ENCODE measurements at regions not wholly inside any gene's neighbourhood (a gene's known extent, or its start where the extent isn't known, plus 50 kb on each side); places are given as distances from the start of the nearest gene placed in this dataset.
"Not testable (repeated sequence)": the region's sequence is repeated elsewhere in the genome, so short reads cannot be mapped to it uniquely, and the experiment has no call there.

DNA sequence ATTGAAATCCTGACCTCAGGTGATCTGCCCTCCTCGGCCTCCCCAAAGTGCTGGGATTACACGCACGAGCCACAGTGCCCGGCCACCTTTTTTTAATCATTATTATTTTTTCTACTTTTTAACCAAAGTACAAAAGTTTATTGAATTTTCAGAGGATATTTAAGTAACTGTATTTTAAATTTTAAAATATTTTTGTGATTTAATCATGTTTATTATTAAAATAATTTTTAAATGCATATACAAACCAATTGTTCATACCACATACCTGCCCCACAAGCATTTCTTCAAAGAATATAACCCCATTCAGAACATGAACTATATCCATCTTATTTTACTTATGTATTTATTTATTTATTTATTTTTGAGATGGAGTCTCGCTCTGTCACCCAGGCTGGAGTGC lies 163.6 kb upstream of the MAP2 start:
- TF ChIP-seq, protein P1, sequence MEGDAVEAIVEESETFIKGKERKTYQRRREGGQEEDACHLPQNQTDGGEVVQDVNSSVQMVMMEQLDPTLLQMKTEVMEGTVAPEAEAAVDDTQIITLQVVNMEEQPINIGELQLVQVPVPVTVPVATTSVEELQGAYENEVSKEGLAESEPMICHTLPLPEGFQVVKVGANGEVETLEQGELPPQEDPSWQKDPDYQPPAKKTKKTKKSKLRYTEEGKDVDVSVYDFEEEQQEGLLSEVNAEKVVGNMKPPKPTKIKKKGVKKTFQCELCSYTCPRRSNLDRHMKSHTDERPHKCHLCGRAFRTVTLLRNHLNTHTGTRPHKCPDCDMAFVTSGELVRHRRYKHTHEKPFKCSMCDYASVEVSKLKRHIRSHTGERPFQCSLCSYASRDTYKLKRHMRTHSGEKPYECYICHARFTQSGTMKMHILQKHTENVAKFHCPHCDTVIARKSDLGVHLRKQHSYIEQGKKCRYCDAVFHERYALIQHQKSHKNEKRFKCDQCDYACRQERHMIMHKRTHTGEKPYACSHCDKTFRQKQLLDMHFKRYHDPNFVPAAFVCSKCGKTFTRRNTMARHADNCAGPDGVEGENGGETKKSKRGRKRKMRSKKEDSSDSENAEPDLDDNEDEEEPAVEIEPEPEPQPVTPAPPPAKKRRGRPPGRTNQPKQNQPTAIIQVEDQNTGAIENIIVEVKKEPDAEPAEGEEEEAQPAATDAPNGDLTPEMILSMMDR (IDR thresholded peaks at IDR 0.05), result no peak
- no peak overlapping the region for H3K27ac ChIP-seq
- DNase-seq, result no peak
- H3K4me3 ChIP-seq, result no peak overlapping the region
- no peaks in the 10 kb centered on the region for H3K27me3 ChIP-seq
- no peaks in the 10 kb centered on the region for H3K9me3 ChIP-seq
- H3K4me1 ChIP-seq, result no peaks in the 10 kb centered on the region
- intact Hi-C loops (cut with DNase I), result no loop called here
- no peaks in the 10 kb centered on the region for H3K36me3 ChIP-seq
- ATAC-seq, result no peak

DNA sequence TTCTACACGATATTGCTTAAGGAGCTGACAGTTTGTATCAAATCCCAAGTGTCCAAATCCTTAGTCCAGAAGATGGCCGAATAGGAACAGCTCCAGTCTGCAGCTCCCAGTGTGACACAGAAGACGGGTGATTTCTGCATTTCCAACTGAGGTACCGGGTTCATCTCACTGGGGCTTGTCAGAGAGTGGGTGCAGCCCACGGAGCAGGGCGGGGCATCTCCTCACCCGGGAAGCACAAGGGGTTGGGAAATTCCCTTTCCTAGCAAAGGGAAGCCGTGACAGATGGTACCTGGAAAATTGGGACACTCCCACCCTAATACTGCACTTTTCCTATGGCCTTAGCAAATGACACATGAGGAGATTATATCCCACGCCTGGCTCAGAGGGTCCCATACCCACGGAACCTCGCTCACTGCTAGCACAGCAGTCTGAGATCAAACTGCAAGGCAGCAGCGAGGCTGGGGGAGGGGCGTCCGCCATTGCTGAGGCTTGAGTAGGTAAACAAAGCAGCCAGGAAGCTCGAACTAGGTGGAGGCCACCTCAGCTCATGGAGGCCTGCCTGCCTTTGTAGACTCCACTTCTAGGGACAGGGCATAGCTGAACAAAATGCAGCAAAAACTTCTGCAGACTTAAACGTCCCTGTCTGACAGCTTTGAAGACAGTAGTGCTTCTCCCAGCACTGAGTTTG lies 162.3 kb upstream of the MAP2 start:
- ATAC-seq; H3K27ac ChIP-seq; intact Hi-C loops (cut with DNase I); H3K36me3 ChIP-seq; H3K9me3 ChIP-seq; H3K4me3 ChIP-seq; DNase-seq; H3K4me1 ChIP-seq; H3K27me3 ChIP-seq: not testable (repeated sequence)

DNA sequence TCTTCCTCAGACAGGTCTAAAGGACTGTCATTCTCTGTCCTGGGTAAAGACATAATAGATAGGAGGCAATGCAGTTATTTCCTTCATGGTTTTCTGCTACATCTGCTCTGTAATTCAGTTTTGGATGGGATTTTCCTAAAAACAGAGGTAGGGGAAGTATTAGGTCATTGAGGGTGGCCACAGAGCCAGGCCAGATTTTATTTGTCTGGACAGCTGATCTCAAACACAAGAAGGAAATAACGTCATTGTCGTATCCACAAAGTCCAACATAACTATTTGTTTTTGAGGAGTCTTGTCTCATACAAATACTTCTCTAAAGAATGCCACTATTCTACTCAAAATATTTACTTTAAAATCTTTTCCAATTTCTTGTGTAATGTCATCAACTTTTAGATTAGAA lies 154.8 kb upstream of the MAP2 start:
- H3K27ac ChIP-seq, result no peak overlapping the region
- TF ChIP-seq, protein P1 (IDR thresholded peaks at IDR 0.05), result no peak
- no peak overlapping the region for H3K4me3 ChIP-seq
- H3K4me1 ChIP-seq, result no peaks in the 10 kb centered on the region
- intact Hi-C loops (cut with DNase I), result no loop called here
- H3K36me3 ChIP-seq, result no peaks in the 10 kb centered on the region
- H3K27me3 ChIP-seq, result no peaks in the 10 kb centered on the region
- H3K9me3 ChIP-seq, result no peaks in the 10 kb centered on the region
- ATAC-seq (no peak), DNase-seq (no peak)

DNA sequence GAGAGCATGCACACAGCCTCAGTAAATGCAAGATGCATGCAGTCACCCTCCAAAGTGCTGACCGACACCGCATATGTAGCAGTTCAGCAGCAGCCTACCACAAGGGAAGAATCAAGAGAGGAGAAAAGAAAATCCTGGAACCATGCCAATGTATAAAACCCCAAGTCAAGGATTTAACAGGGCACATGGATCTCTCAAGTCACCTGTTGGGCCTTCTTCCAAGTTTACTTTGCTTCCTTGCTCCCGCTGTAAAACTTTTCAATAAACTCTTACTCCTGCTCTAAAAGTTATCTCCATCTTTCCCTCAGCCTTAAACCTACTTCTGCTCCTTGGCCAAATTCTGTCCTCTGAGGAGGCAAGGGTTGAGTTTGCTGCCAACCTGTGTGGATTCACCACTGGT lies 147.8 kb upstream of the MAP2 start:
- Histone ChIP-seq H3K27ac (no peak overlapping the region), H3K9me3 (no peaks in the 10 kb centered on the region), H3K27me3 (no peaks in the 10 kb centered on the region), H3K4me3 (no peak overlapping the region), H3K4me1 (no peaks in the 10 kb centered on the region), H3K36me3 (no peaks in the 10 kb centered on the region)
- ATAC-seq (no peak), DNase-seq (no peak)
- intact Hi-C loops (cut with DNase I), result no loop called here
- TF ChIP-seq, protein P1 (IDR thresholded peaks at IDR 0.05), result no peak

DNA sequence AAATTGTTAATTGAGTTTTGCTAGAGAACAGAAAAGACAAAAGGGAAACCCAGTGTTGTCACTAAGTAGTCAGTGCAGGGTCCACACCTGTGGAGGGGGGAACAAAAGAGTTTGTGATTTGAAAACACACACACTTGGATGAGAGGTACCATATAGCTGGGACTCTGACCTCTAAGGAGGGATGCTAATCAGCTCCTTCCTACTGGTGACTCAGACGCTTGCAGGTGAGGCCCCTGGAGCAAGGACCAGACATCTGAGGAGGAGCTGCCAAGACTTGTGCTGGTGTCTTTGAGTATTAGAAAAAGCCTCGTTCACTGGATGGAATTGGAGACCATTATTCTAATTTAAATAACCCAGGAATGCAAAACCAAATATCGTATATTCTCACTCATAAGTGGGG lies 146.4 kb upstream of the MAP2 start:
- intact Hi-C loops (cut with DNase I), result no loop called here
- ATAC-seq (no peak), DNase-seq (no peak)
- no peaks in the 10 kb centered on the region for H3K4me1 ChIP-seq
- TF ChIP-seq, protein P1 (IDR thresholded peaks at IDR 0.05), result no peak
- no peak overlapping the region for H3K27ac ChIP-seq
- H3K27me3 ChIP-seq, result no peaks in the 10 kb centered on the region
- no peaks in the 10 kb centered on the region for H3K36me3 ChIP-seq
- no peaks in the 10 kb centered on the region for H3K9me3 ChIP-seq
- no peak overlapping the region for H3K4me3 ChIP-seq

DNA sequence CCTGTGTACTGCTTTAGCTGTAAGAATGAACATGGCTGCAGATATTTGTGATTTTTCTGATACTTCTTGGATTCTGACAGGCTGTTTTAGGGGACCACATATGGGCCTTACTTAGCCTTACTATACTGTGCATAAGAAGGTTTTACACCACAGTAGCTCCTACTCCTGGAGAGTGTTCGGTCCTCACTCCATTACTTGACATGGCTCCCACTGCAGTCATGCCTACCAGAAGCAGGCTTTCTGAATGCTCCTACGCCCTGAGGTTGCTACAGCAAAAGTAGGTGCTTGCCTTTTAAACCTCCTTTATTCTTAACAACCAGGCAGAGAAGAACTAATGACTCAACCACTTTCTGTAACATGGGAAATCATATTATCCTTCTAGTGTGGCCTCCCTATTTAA lies 125.2 kb upstream of the MAP2 start:
- TF ChIP-seq, protein P1 (IDR thresholded peaks at IDR 0.05), result no peak
- H3K9me3 ChIP-seq, result no peaks in the 10 kb centered on the region

DNA sequence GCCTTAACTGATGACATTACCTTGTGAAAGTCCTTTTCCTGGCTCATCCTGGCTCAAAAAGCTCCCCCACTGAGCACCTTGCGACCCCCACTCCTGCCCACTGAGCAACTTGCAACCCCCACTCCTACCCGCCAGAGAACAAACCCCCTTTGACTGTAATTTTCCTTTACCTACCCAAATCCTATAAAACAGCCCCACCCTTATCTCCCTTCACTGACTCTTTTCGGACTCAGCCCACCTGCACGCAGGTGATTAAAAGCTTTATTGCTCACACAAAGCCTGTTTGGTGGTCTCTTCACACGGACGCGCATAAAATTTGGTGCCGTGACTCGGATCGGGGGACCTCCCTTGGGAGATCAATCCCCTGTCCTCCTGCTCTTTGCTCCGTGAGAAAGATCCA lies 124.4 kb upstream of the MAP2 start:
- DNase-seq; H3K27me3 ChIP-seq; H3K4me3 ChIP-seq; ATAC-seq; H3K9me3 ChIP-seq; intact Hi-C loops (cut with DNase I); H3K4me1 ChIP-seq; H3K27ac ChIP-seq; H3K36me3 ChIP-seq: not testable (repeated sequence)

More for the DNA sequence above, 125.2 kb upstream of the MAP2 start:
- Histone ChIP-seq H3K27me3 (no peaks in the 10 kb centered on the region), H3K27ac (no peak overlapping the region), H3K4me3 (no peak overlapping the region), H3K36me3 (no peaks in the 10 kb centered on the region), H3K4me1 (no peaks in the 10 kb centered on the region)
- intact Hi-C loops (cut with DNase I), result no loop called here
- no peak for DNase-seq
- no peak for ATAC-seq

DNA sequence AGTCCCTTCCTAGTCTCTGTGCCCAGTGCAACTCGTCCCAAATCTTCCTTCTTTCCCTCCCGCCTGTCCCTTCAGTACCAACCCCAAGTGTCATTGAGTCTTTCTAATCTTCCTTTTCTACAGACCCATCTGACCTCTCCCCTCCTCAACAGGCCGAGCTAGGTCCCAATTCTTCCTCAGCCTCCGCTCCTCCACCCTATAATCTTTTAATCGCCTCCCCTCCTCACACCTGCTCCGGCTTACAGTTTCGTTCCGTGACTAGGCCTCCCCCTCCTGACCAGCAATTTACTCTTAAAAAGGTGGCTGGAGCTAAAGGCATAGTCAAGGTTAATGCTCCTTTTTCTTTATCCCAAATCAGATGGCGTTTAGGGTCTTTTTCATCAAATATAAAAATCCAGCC lies 123.1 kb upstream of the MAP2 start:
- intact Hi-C loops (cut with DNase I); H3K27ac ChIP-seq; H3K9me3 ChIP-seq: not testable (repeated sequence)

More for the DNA sequence above, 123.1 kb upstream of the MAP2 start:
- not testable (repeated sequence) for H3K4me3 ChIP-seq, ATAC-seq, H3K4me1 ChIP-seq, H3K27me3 ChIP-seq, DNase-seq, H3K36me3 ChIP-seq
